Activated naive CD8-positive, alpha-beta T cell treated with anti-CD3 and anti-CD28 coated beads, Interleukin-2, amount 10 ng/mL, durations not matched to agents 7 days and 5 days (primary cell): ENCODE measurements at regions not wholly inside any gene's neighbourhood (a gene's known extent, or its start where the extent isn't known, plus 50 kb on each side); places are given as distances from the start of the nearest gene placed in this dataset.
"Not testable (repeated sequence)": the region's sequence is repeated elsewhere in the genome, so short reads cannot be mapped to it uniquely, and the experiment has no call there.

Source experiments
- ATAC-seq: fragments of 150-1000 bp; cut with Tn5 transposase; one replicate; pipeline ENCODE4 v1.10.0; 2021; ENCODE audit warnings: low read depth, moderate library complexity
- POLR2A ChIA-PET: fragments of 350-600 bp; sonication (Branson Sonifier 250); formaldehyde crosslinking; loops from one replicate; lab custom pipeline; 2021; ENCODE audit warnings: antibody characterized with exemption; lab: Charles Lee
- DNase-seq: peaks from one replicate; pipeline ENCODE4 v3.0.0; 2021
- H3K27ac Mint-ChIP-seq: one replicate; pipeline ENCODE4 v1.8.0; 2022; ENCODE audit warnings: mild to moderate bottlenecking, mixed read lengths
- H3K27me3 Mint-ChIP-seq: one replicate; pipeline ENCODE4 v1.8.0; 2022; ENCODE audit warnings: mild to moderate bottlenecking, moderate library complexity, mixed read lengths
- H3K36me3 Mint-ChIP-seq: one replicate; pipeline ENCODE4 v1.8.0; 2021; ENCODE audit warnings: mild to moderate bottlenecking, mixed read lengths
- H3K4me1 Mint-ChIP-seq: one replicate; pipeline ENCODE4 v1.8.0; 2021; ENCODE audit warnings: mixed read lengths
- H3K4me3 Mint-ChIP-seq: one replicate; pipeline ENCODE4 v1.8.0; 2022; ENCODE audit warnings: mild to moderate bottlenecking, moderate library complexity, mixed read lengths
- H3K9me3 Mint-ChIP-seq: one replicate; pipeline ENCODE4 v1.8.0; 2021; ENCODE audit warnings: mixed read lengths

GRCh38 chr1:30099587-30100523, 623.5 kb downstream of the MATN1 start:
- DNase-seq, result no peak
- Mint-ChIP-seq H3K36me3 (no peaks in the 10 kb centered on the region), H3K27me3 (peaks cover 3% of the 10 kb centered on the region), H3K9me3 (no peaks in the 10 kb centered on the region), H3K27ac (no peak overlapping the region), H3K4me3 (no peak overlapping the region), H3K4me1 (no peaks in the 10 kb centered on the region)
- POLR2A ChIA-PET, result no interaction called here
- ATAC-seq, result no peak

GRCh38 chr1:30097851-30098250, 625.5 kb downstream of the MATN1 start:
- H3K9me3 Mint-ChIP-seq, ATAC-seq, H3K4me1 Mint-ChIP-seq, H3K27ac Mint-ChIP-seq, DNase-seq, H3K4me3 Mint-ChIP-seq, H3K27me3 Mint-ChIP-seq, POLR2A ChIA-PET, H3K36me3 Mint-ChIP-seq: not testable (repeated sequence)

- Mint-ChIP-seq H3K27ac (no peak overlapping the region), H3K9me3 (peaks cover 18% of the 10 kb centered on the region), H3K4me3 (no peak overlapping the region), H3K36me3 (no peaks in the 10 kb centered on the region), H3K4me1 (no peaks in the 10 kb centered on the region), H3K27me3 (no peaks in the 10 kb centered on the region)
- no peak for ATAC-seq
- POLR2A ChIA-PET, result no interaction called here
- DNase-seq, result no peak
These were observed 627.8 kb downstream of the MATN1 start for GRCh38 chr1:30095451-30096025.

GRCh38 chr1:30095051-30095450, 628.3 kb downstream of the MATN1 start:
- no peak for ATAC-seq
- POLR2A ChIA-PET, result no interaction called here

GRCh38 chr1:30092051-30092858, 631.1 kb downstream of the MATN1 start:
- Mint-ChIP-seq H3K27me3 (peaks cover 2% of the 10 kb centered on the region), H3K36me3 (no peaks in the 10 kb centered on the region), H3K4me1 (no peaks in the 10 kb centered on the region), H3K27ac (no peak overlapping the region), H3K4me3 (no peak overlapping the region), H3K9me3 (peaks cover 19% of the 10 kb centered on the region)
- no peak for DNase-seq
- ATAC-seq, result no peak
- POLR2A ChIA-PET, result no interaction called here

More at GRCh38 chr1:30095051-30095450, 628.3 kb downstream of the MATN1 start:
- no peaks in the 10 kb centered on the region for H3K4me1 Mint-ChIP-seq
- H3K9me3 Mint-ChIP-seq, result peaks cover 18% of the 10 kb centered on the region
- no peak for DNase-seq
- H3K27me3 Mint-ChIP-seq, result no peaks in the 10 kb centered on the region
- H3K27ac Mint-ChIP-seq, result no peak overlapping the region
- no peak overlapping the region for H3K4me3 Mint-ChIP-seq
- H3K36me3 Mint-ChIP-seq, result no peaks in the 10 kb centered on the region

GRCh38 chr1:30090162-30090820, 633.1 kb downstream of the MATN1 start:
- H3K4me3 Mint-ChIP-seq, result no peak overlapping the region
- H3K27me3 Mint-ChIP-seq, result peaks cover 6% of the 10 kb centered on the region
- no peaks in the 10 kb centered on the region for H3K4me1 Mint-ChIP-seq
- DNase-seq, result no peak
- no peak overlapping the region for H3K27ac Mint-ChIP-seq
- ATAC-seq, result no peak
- no peaks in the 10 kb centered on the region for H3K36me3 Mint-ChIP-seq
- POLR2A ChIA-PET, result no interaction called here
- peaks cover 19% of the 10 kb centered on the region for H3K9me3 Mint-ChIP-seq

- POLR2A ChIA-PET, result no interaction called here
- Mint-ChIP-seq H3K9me3 (peaks cover 19% of the 10 kb centered on the region), H3K27ac (no peak overlapping the region), H3K4me1 (no peaks in the 10 kb centered on the region), H3K27me3 (peaks cover 6% of the 10 kb centered on the region), H3K4me3 (no peak overlapping the region), H3K36me3 (no peaks in the 10 kb centered on the region)
- ATAC-seq (no peak), DNase-seq (no peak)
These were observed 634.4 kb downstream of the MATN1 start for GRCh38 chr1:30089024-30089430.

- H3K36me3 Mint-ChIP-seq, result no peaks in the 10 kb centered on the region
- ATAC-seq (no peak), DNase-seq (no peak)
- H3K27me3 Mint-ChIP-seq, result peaks cover 6% of the 10 kb centered on the region
- POLR2A ChIA-PET, result no interaction called here
- no peak overlapping the region for H3K4me3 Mint-ChIP-seq
- H3K4me1 Mint-ChIP-seq, result no peaks in the 10 kb centered on the region
- no peak overlapping the region for H3K27ac Mint-ChIP-seq
- H3K9me3 Mint-ChIP-seq, result peaks cover 18% of the 10 kb centered on the region
These were observed 634.8 kb downstream of the MATN1 start for GRCh38 chr1:30088594-30088993.

GRCh38 chr1:30087465-30087864, 635.9 kb downstream of the MATN1 start:
- Mint-ChIP-seq H3K4me1 (no peaks in the 10 kb centered on the region), H3K36me3 (no peaks in the 10 kb centered on the region), H3K4me3 (no peak overlapping the region), H3K9me3 (peaks cover 8% of the 10 kb centered on the region), H3K27ac (no peak overlapping the region), H3K27me3 (peaks cover 6% of the 10 kb centered on the region)
- POLR2A ChIA-PET, result no interaction called here
- DNase-seq (no peak), ATAC-seq (no peak)

- Mint-ChIP-seq H3K27me3 (peaks cover 6% of the 10 kb centered on the region), H3K9me3 (peaks cover 2% of the 10 kb centered on the region), H3K4me3 (no peak overlapping the region)
These were observed 637.3 kb downstream of the MATN1 start for GRCh38 chr1:30085811-30086770.

GRCh38 chr1:30084909-30085571, 638.3 kb downstream of the MATN1 start:
- POLR2A ChIA-PET, result no interaction called here
- DNase-seq (no peak), ATAC-seq (no peak)
- Mint-ChIP-seq H3K27me3 (peaks cover 6% of the 10 kb centered on the region), H3K27ac (no peak overlapping the region), H3K4me3 (no peak overlapping the region), H3K4me1 (no peaks in the 10 kb centered on the region), H3K36me3 (no peaks in the 10 kb centered on the region), H3K9me3 (peaks cover 1% of the 10 kb centered on the region)

More at GRCh38 chr1:30085811-30086770, 637.3 kb downstream of the MATN1 start:
- Mint-ChIP-seq H3K4me1 (no peaks in the 10 kb centered on the region), H3K36me3 (no peaks in the 10 kb centered on the region), H3K27ac (no peak overlapping the region)
- ATAC-seq, result no peak
- DNase-seq, result peak; percentile 52
- POLR2A ChIA-PET, result no interaction called here
